Skeletal muscle satellite cell (primary cell): ENCODE measurements at regions not wholly inside any gene's neighbourhood (a gene's known extent, or its start where the extent isn't known, plus 50 kb on each side); places are given as distances from the start of the nearest gene placed in this dataset.
A peak's percentile ranks its signal among the peaks of the same experiment; 100 is the strongest.

Experiments used
- H3K27me3 ChIP-seq: 2 replicates; pipeline ENCODE4 v1.7.0; 2013; ENCODE audit warnings: low read length; ENCODE audit not compliant: control insufficient read depth, insufficient read depth
- H3K36me3 ChIP-seq: 2 replicates; pipeline ENCODE4 v1.7.0; 2013; ENCODE audit warnings: mild to moderate bottlenecking, control low read depth, low read length; ENCODE audit not compliant: insufficient read depth
- H3K4me1 ChIP-seq: 2 replicates; pipeline ENCODE4 v1.7.0; 2013; ENCODE audit warnings: low read length; ENCODE audit not compliant: control insufficient read depth, insufficient read depth
- H3K4me2 ChIP-seq: 2 replicates; pipeline ENCODE4 v1.7.0; 2013; ENCODE audit warnings: mild to moderate bottlenecking, low read length
- H3K4me3 ChIP-seq: 2 replicates; pipeline ENCODE4 v1.7.0; 2013; ENCODE audit warnings: low read length
- H3K9ac ChIP-seq: 2 replicates; pipeline ENCODE4 v1.7.0; 2013; ENCODE audit warnings: mild to moderate bottlenecking, low read depth, low read length, moderate library complexity
- H3K9me3 ChIP-seq: replicated peaks from 2 replicates; pipeline ENCODE4 v1.7.0; 2013; ENCODE audit warnings: mild to moderate bottlenecking, control low read depth, low read length

GRCh38 chr3:42024591-42025351 lies 62.9 kb upstream of the ULK4 start:
- no peaks in the 10 kb centered on the region for H3K36me3 ChIP-seq
- H3K9me3 ChIP-seq = no peaks in the 10 kb centered on the region
- no peaks in the 10 kb centered on the region for H3K27me3 ChIP-seq
- peak overlapping the region; percentile 31 for H3K4me3 ChIP-seq
- peak overlapping the region; percentile 68 for H3K9ac ChIP-seq
- peaks cover 53% of the 10 kb centered on the region for H3K4me1 ChIP-seq
- H3K4me2 ChIP-seq = peak overlapping the region; percentile 70

GRCh38 chr3:42023380-42023779 lies 61.5 kb upstream of the ULK4 start:
- H3K4me2 ChIP-seq = no peak overlapping the region
- no peak overlapping the region for H3K9ac ChIP-seq
- no peaks in the 10 kb centered on the region for H3K36me3 ChIP-seq
- H3K9me3 ChIP-seq = no peaks in the 10 kb centered on the region
- H3K4me3 ChIP-seq = no peak overlapping the region
- peaks cover 61% of the 10 kb centered on the region for H3K4me1 ChIP-seq
- H3K27me3 ChIP-seq = no peaks in the 10 kb centered on the region

DNA sequence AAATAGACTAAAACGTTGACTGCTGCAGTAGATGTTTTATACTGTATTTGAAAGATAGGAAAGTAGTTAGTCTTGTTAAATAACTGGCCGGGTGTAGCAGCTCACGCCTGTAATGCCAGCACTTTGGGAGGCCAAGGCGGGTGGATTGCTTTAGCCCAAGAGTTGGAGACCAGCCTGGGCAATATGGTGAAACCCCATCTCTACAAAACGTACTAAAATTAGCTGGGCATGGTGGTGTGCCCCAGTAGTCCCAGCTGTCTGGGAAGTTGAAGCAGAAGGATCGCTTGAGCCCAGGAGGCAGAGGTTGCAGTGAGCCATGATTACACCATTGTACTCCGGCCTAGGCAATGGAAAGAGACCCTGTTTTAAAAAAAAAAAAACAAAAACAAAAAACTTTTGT lies 60.5 kb upstream of the ULK4 start:
- Histone ChIP-seq H3K4me3 (no peak overlapping the region), H3K9ac (no peak overlapping the region), H3K9me3 (no peaks in the 10 kb centered on the region), H3K36me3 (no peaks in the 10 kb centered on the region), H3K4me1 (peaks cover 61% of the 10 kb centered on the region), H3K27me3 (no peaks in the 10 kb centered on the region), H3K4me2 (no peak overlapping the region)

GRCh38 chr3:42020684-42021307 lies 58.9 kb upstream of the ULK4 start:
- H3K27me3 ChIP-seq = no peaks in the 10 kb centered on the region
- H3K4me3 ChIP-seq = no peak overlapping the region
- H3K36me3 ChIP-seq = no peaks in the 10 kb centered on the region
- peak overlapping the region; percentile 75 for H3K4me2 ChIP-seq
- peak overlapping the region; percentile 59 for H3K9ac ChIP-seq
- no peaks in the 10 kb centered on the region for H3K9me3 ChIP-seq
- H3K4me1 ChIP-seq = peaks cover 55% of the 10 kb centered on the region

GRCh38 chr3:42019953-42020260 lies 58.0 kb upstream of the ULK4 start:
- Histone ChIP-seq H3K9me3 (no peaks in the 10 kb centered on the region), H3K4me1 (peaks cover 54% of the 10 kb centered on the region), H3K27me3 (no peaks in the 10 kb centered on the region), H3K9ac (no peak overlapping the region), H3K4me3 (no peak overlapping the region), H3K36me3 (no peaks in the 10 kb centered on the region), H3K4me2 (peak overlapping the region; percentile 75)

GRCh38 chr3:42019144-42019952 lies 57.4 kb upstream of the ULK4 start:
- Histone ChIP-seq H3K9ac (no peak overlapping the region), H3K4me1 (peaks cover 53% of the 10 kb centered on the region), H3K36me3 (no peaks in the 10 kb centered on the region), H3K27me3 (no peaks in the 10 kb centered on the region), H3K9me3 (no peaks in the 10 kb centered on the region), H3K4me2 (peak overlapping the region; percentile 75), H3K4me3 (no peak overlapping the region)

DNA sequence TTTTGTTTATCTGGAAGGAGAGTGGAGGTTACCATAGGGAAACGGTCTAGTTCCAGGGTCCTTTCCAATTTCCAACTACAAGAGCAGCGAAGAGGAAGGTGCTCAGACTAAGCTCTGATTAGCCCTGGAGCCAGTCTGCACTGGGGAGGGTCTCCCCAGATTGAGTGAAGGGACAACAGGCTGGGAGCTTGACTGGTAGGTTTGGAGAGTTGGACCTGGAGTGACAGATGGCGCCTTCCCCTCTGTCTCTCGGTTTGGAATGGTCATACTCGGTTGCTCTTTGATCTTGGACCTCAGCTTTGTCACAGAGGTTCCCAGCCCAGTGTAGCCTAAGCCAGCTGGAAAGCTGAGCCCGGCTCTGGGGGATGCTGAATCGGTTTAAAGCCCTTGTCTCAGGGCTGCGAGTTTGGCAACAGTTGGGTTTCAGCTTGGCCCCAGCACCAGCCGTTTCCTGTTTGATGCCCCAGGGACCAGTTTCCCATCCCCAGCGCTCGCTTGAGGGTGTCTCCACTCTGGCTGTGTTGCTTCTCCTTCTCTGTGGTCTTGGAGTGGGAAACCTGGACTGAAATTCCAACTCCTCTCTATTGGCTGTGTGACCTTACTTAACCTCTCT lies 53.1 kb upstream of the ULK4 start:
- no peaks in the 10 kb centered on the region for H3K36me3 ChIP-seq
- peaks cover 28% of the 10 kb centered on the region for H3K4me1 ChIP-seq
- no peaks in the 10 kb centered on the region for H3K27me3 ChIP-seq
- H3K9me3 ChIP-seq = no peaks in the 10 kb centered on the region
- peak overlapping the region; percentile 93 for H3K4me3 ChIP-seq
- H3K9ac ChIP-seq = peak overlapping the region; percentile 90
- peak overlapping the region; percentile 95 for H3K4me2 ChIP-seq

DNA sequence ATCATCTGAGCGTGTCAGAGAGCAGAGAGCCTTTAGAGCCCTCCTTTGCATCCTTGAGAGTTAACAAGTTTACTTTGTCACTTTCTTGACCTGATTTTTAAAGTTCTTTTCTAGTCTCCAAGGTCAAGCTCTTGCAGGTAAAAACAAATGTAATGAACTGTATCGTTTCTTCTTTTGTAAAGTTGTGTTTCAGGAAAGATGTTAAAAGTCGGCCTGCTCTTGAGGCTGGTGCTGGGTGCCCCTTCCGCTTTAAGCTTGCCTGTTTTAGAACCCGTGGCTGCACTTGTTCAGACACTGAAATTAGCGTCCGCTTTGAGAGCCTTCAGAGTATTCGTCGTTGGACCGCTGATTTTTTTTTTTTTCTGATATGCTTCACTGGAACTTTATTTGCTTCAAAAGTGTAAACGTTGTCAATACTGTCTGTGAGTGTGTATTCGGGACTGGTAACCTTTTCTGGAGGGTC lies 52.6 kb upstream of the ULK4 start:
- H3K4me2 ChIP-seq = peak overlapping the region; percentile 95
- no peaks in the 10 kb centered on the region for H3K27me3 ChIP-seq
- H3K36me3 ChIP-seq = no peaks in the 10 kb centered on the region
- peak overlapping the region; percentile 90 for H3K9ac ChIP-seq
- H3K4me3 ChIP-seq = peak overlapping the region; percentile 93
- no peaks in the 10 kb centered on the region for H3K9me3 ChIP-seq
- H3K4me1 ChIP-seq = peaks cover 22% of the 10 kb centered on the region

DNA sequence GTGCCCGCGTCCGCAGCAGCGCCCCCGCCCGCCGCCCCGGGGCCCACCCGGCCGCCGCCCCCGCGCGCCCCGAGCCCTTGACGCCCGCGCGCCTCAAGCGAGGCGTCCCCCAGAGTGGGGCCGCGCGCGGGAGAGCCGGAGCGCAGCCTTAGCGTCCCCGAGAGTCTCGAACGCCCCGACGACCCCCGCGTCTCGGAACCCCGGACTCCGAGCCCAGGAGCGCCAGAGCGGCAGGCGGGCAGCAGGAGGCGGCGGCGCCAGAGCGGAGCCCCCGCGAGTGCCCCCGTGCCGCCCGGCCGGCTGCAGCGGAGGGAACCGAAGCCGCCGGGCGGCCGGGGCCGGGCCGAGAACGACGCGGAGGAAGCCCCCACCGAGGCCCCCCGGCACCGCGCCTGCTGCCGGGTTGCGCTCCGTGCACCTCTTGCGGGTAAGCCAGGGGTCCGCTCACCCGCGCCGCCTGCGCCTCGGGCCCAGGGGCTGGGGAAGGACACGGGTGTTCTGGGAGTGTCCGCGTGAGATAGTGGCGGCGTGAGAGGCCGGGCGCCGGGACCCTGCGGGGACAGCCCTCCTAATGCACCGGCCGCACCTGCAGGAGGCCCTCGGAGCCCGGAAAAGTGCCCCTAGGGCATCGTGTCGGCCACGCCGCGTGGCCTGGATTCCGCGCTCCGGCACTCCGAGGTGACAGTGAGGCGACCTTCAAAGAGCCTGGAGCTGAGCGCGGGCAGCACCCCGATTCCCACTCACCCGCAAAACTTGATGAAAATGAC lies 52.0 kb upstream of the ULK4 start:
- peak overlapping the region; percentile 93 for H3K4me3 ChIP-seq
- no peaks in the 10 kb centered on the region for H3K27me3 ChIP-seq
- H3K9me3 ChIP-seq = no peaks in the 10 kb centered on the region
- peak overlapping the region; percentile 90 for H3K9ac ChIP-seq
- peak overlapping the region; percentile 95 for H3K4me2 ChIP-seq
- H3K4me1 ChIP-seq = peaks cover 17% of the 10 kb centered on the region
- H3K36me3 ChIP-seq = no peaks in the 10 kb centered on the region

GRCh38 chr3:42012935-42013690 lies 51.2 kb upstream of the ULK4 start:
- Histone ChIP-seq H3K4me2 (peak overlapping the region; percentile 95), H3K4me1 (peaks cover 17% of the 10 kb centered on the region), H3K4me3 (peak overlapping the region; percentile 93), H3K27me3 (no peaks in the 10 kb centered on the region), H3K9me3 (no peaks in the 10 kb centered on the region), H3K9ac (peak overlapping the region; percentile 90), H3K36me3 (no peaks in the 10 kb centered on the region)
